ENCODE measurements at regions not wholly inside any gene's neighbourhood (a gene's known extent, or its start where the extent isn't known, plus 50 kb on each side); places are given as distances from the start of the nearest gene placed in this dataset.

GRCh38 chr3:180496995-180497394, 105.0 kb upstream of the TTC14 start:
- no peak for TF ChIP-seq CTCF (conservative IDR thresholded peaks at IDR 0.05; ENCODE audit: low read depth in 2 of 2)
- TF ChIP-seq POLR2AphosphoS5 (IDR thresholded peaks at IDR 0.05; ENCODE audit: low read depth): no peak
- TF ChIP-seq ZNF331 (CRISPR knock-in tag; IDR thresholded peaks at IDR 0.05; ENCODE audit: low read depth): no peak
- TF ChIP-seq EZH2 (IDR thresholded peaks at IDR 0.05; ENCODE audit: low read depth, unreplicated experiment): no peak
- TF ChIP-seq EZH2phosphoT487 (IDR thresholded peaks at IDR 0.05; ENCODE audit: unreplicated experiment): no peak
- TF ChIP-seq REST (IDR thresholded peaks at IDR 0.05; ENCODE audit: unreplicated experiment): no peak
- TF ChIP-seq NANOG (IDR thresholded peaks at IDR 0.05; ENCODE audit: borderline replicate concordance): no peak
- no peak for TF ChIP-seq JUNB (IDR thresholded peaks at IDR 0.05; ENCODE audit: unreplicated experiment)
- TF ChIP-seq STAT1 (IDR thresholded peaks at IDR 0.05; ENCODE audit: unreplicated experiment): no peak
- TF ChIP-seq ETS1 (IDR thresholded peaks at IDR 0.05): no peak
- no peak for TF ChIP-seq ZNF114 (CRISPR knock-in tag; IDR thresholded peaks at IDR 0.05)
- no peak for TF ChIP-seq CREB1 (CRISPR knock-in tag; IDR thresholded peaks at IDR 0.05; ENCODE audit: low read depth)
- TF ChIP-seq, protein P1, sequence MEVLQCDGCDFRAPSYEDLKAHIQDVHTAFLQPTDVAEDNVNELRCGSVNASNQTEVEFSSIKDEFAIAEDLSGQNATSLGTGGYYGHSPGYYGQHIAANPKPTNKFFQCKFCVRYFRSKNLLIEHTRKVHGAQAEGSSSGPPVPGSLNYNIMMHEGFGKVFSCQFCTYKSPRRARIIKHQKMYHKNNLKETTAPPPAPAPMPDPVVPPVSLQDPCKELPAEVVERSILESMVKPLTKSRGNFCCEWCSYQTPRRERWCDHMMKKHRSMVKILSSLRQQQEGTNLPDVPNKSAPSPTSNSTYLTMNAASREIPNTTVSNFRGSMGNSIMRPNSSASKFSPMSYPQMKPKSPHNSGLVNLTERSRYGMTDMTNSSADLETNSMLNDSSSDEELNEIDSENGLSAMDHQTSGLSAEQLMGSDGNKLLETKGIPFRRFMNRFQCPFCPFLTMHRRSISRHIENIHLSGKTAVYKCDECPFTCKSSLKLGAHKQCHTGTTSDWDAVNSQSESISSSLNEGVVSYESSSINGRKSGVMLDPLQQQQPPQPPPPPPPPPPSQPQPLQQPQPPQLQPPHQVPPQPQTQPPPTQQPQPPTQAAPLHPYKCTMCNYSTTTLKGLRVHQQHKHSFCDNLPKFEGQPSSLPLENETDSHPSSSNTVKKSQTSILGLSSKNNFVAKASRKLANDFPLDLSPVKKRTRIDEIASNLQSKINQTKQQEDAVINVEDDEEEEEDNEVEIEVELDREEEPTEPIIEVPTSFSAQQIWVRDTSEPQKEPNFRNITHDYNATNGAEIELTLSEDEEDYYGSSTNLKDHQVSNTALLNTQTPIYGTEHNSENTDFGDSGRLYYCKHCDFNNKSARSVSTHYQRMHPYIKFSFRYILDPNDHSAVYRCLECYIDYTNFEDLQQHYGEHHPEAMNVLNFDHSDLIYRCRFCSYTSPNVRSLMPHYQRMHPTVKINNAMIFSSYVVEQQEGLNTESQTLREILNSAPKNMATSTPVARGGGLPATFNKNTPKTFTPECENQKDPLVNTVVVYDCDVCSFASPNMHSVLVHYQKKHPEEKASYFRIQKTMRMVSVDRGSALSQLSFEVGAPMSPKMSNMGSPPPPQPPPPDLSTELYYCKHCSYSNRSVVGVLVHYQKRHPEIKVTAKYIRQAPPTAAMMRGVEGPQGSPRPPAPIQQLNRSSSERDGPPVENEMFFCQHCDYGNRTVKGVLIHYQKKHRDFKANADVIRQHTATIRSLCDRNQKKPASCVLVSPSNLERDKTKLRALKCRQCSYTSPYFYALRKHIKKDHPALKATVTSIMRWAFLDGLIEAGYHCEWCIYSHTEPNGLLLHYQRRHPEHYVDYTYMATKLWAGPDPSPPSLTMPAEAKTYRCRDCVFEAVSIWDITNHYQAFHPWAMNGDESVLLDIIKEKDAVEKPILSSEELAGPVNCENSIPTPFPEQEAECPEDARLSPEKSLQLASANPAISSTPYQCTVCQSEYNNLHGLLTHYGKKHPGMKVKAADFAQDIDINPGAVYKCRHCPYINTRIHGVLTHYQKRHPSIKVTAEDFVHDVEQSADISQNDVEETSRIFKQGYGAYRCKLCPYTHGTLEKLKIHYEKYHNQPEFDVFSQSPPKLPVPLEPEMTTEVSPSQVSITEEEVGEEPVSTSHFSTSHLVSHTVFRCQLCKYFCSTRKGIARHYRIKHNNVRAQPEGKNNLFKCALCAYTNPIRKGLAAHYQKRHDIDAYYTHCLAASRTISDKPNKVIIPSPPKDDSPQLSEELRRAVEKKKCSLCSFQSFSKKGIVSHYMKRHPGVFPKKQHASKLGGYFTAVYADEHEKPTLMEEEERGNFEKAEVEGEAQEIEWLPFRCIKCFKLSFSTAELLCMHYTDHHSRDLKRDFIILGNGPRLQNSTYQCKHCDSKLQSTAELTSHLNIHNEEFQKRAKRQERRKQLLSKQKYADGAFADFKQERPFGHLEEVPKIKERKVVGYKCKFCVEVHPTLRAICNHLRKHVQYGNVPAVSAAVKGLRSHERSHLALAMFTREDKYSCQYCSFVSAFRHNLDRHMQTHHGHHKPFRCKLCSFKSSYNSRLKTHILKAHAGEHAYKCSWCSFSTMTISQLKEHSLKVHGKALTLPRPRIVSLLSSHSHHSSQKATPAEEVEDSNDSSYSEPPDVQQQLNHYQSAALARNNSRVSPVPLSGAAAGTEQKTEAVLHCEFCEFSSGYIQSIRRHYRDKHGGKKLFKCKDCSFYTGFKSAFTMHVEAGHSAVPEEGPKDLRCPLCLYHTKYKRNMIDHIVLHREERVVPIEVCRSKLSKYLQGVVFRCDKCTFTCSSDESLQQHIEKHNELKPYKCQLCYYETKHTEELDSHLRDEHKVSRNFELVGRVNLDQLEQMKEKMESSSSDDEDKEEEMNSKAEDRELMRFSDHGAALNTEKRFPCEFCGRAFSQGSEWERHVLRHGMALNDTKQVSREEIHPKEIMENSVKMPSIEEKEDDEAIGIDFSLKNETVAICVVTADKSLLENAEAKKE (CRISPR knock-in tag; IDR thresholded peaks at IDR 0.05): no peak

Measured in GM23338 (cell line).